Peyer's patch (tissue), 4 donors: ENCODE measurements at regions not wholly inside any gene's neighbourhood (a gene's known extent, or its start where the extent isn't known, plus 50 kb on each side); places are given as distances from the start of the nearest gene placed in this dataset.

Experiments used
- DNase-seq, 3 donors: peaks; one replicate each; pipeline ENCODE4 v3.0.0-alpha.2; 2017 to 2019
- H3K27ac ChIP-seq, 4 donors: fragments of 200-600 bp; sonication (generic); one replicate each; pipeline ENCODE4 v1.5.1; 2016 to 2019
- H3K27me3 ChIP-seq, 2 donors: fragments of 200-600 bp; sonication (generic); one replicate each; pipeline ENCODE4 v1.5.1; 2019
- H3K36me3 ChIP-seq, 3 donors: fragments of 200-600 bp; sonication (generic); one replicate each; pipeline ENCODE4 v1.5.1; 2016 to 2019
- H3K4me1 ChIP-seq, 4 donors: fragments of 200-600 bp; sonication (generic); one replicate each; pipeline ENCODE4 v1.5.1; 2016 to 2019
- H3K4me3 ChIP-seq, 4 donors: fragments of 200-600 bp; sonication (generic); 1 replicate in 3 of 4; 2 replicates in 1 of 4; pipeline ENCODE4 v1.5.1; 2016 to 2019; ENCODE audit warnings: mild to moderate bottlenecking in 1 of 4
- H3K9me3 ChIP-seq, 4 donors: fragments of 200-600 bp; sonication (generic); one replicate each; pipeline ENCODE4 v1.5.1; 2016 to 2019; ENCODE audit warnings: mild to moderate bottlenecking in 1 of 4
- POLR2A ChIP-seq, 2 donors: fragments of 450-650 bp; IDR thresholded peaks; one replicate each; pipeline ENCODE4 v1.5.1; 2017; ENCODE audit warnings: antibody characterized with exemption in 2 of 2, mild to moderate bottlenecking in 2 of 2, moderate library complexity in 2 of 2
- TF ChIP-seq, protein P1 (sequence below), 6 experiments: fragments of 450-650 bp in 4 of 6; fragments of 200-600 bp in 2 of 6; sonication (generic) in 1 of 6; IDR thresholded peaks; one replicate each; pipeline ENCODE4 v1.5.1; 2017 to 2019; ENCODE audit warnings: antibody characterized with exemption in 6 of 6, mild to moderate bottlenecking in 3 of 6, moderate library complexity in 1 of 6

DNA sequence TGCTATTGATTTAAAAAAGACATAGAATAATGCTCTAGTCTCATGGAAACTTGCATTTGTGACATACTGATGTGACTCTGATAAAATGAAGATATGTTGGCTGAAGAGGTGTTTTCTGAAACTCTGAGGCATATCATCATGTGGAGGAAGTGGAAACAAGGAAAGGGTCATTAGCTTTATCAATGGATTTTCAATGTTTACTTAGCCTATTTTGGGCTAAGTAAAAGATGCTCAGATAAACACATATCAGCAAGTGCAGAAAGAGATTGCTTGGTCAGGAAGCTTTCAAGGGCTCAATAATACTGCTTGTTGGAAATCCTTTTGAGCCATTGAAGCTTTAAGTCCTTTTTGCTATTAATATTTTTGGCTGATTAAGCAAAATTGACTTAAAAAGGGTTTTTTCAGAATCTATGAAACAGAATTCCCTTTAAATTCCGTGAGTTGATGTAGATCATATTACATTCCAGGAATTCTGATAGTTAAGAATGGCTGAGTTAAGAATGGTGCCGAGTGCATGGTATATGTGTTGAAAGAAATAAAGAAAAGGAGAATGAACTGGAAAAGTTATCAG, 952.8 kb upstream of the SPRY2 start:
- no peak for DNase-seq
- Histone ChIP-seq H3K4me1 (no peaks in the 10 kb centered on the region), H3K9me3 (no peaks in the 10 kb centered on the region), H3K36me3 (no peaks in the 10 kb centered on the region), H3K27ac (no peak overlapping the region), H3K4me3 (no peak overlapping the region), H3K27me3 (no peaks in the 10 kb centered on the region)
- TF ChIP-seq, protein P1, sequence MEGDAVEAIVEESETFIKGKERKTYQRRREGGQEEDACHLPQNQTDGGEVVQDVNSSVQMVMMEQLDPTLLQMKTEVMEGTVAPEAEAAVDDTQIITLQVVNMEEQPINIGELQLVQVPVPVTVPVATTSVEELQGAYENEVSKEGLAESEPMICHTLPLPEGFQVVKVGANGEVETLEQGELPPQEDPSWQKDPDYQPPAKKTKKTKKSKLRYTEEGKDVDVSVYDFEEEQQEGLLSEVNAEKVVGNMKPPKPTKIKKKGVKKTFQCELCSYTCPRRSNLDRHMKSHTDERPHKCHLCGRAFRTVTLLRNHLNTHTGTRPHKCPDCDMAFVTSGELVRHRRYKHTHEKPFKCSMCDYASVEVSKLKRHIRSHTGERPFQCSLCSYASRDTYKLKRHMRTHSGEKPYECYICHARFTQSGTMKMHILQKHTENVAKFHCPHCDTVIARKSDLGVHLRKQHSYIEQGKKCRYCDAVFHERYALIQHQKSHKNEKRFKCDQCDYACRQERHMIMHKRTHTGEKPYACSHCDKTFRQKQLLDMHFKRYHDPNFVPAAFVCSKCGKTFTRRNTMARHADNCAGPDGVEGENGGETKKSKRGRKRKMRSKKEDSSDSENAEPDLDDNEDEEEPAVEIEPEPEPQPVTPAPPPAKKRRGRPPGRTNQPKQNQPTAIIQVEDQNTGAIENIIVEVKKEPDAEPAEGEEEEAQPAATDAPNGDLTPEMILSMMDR (IDR thresholded peaks at IDR 0.05) = no peak
- TF ChIP-seq POLR2A (IDR thresholded peaks at IDR 0.05) = no peak

- TF ChIP-seq POLR2A (IDR thresholded peaks at IDR 0.05) = no peak
- TF ChIP-seq, protein P1 (IDR thresholded peaks at IDR 0.05) = no peak
- H3K27ac ChIP-seq = no peak overlapping the region
- DNase-seq = no peak
- no peaks in the 10 kb centered on the region for H3K27me3 ChIP-seq
- H3K9me3 ChIP-seq = no peaks in the 10 kb centered on the region
- no peaks in the 10 kb centered on the region for H3K36me3 ChIP-seq
- H3K4me3 ChIP-seq = no peak overlapping the region
- H3K4me1 ChIP-seq = no peaks in the 10 kb centered on the region
Observed at GRCh38 chr13:81283561-81283960, 942.6 kb upstream of the SPRY2 start.

DNA sequence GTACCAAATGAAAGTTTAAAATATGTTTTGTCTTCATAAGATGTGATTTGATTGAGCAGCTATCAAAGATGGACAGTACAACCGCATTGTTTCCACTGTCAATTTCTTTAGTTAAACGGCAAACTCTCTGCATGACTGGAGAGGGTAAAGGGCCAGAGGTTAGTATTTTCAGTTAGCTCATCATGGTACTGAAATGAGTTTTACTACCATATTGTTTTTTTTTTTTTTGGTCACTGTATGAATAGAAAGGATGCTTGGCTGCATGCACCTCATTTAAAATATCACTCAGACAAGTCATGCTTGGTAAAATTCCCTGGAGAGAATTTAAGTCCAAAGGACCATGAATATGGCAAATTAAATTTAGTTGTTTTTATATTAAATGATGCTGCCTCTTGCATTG, 942.1 kb upstream of the SPRY2 start:
- DNase-seq = no peak
- Histone ChIP-seq H3K4me1 (no peaks in the 10 kb centered on the region), H3K36me3 (no peaks in the 10 kb centered on the region), H3K27me3 (no peaks in the 10 kb centered on the region), H3K4me3 (no peak overlapping the region), H3K27ac (no peak overlapping the region), H3K9me3 (no peaks in the 10 kb centered on the region)
- TF ChIP-seq POLR2A (IDR thresholded peaks at IDR 0.05) = no peak
- TF ChIP-seq, protein P1 (IDR thresholded peaks at IDR 0.05) = no peak

GRCh38 chr13:81275666-81276258, 934.8 kb upstream of the SPRY2 start:
- Histone ChIP-seq H3K27me3 (no peaks in the 10 kb centered on the region), H3K4me3 (no peak overlapping the region), H3K9me3 (peaks cover 0 to 3% (median 0%) of the 10 kb centered on the region in 4 donors), H3K36me3 (no peaks in the 10 kb centered on the region), H3K27ac (no peak overlapping the region), H3K4me1 (no peaks in the 10 kb centered on the region)
- no peak for DNase-seq
- TF ChIP-seq, protein P1 (IDR thresholded peaks at IDR 0.05) = no peak
- no peak for TF ChIP-seq POLR2A (IDR thresholded peaks at IDR 0.05)

GRCh38 chr13:81247711-81248110, 906.8 kb upstream of the SPRY2 start:
- no peak for TF ChIP-seq POLR2A (IDR thresholded peaks at IDR 0.05)
- TF ChIP-seq, protein P1 (IDR thresholded peaks at IDR 0.05) = no peak
- DNase-seq = no peak
- no peak overlapping the region for H3K27ac ChIP-seq
- no peaks in the 10 kb centered on the region for H3K36me3 ChIP-seq
- no peaks in the 10 kb centered on the region for H3K4me1 ChIP-seq
- no peaks in the 10 kb centered on the region for H3K27me3 ChIP-seq
- no peak overlapping the region for H3K4me3 ChIP-seq
- no peaks in the 10 kb centered on the region for H3K9me3 ChIP-seq
